ENCODE measurements at regions not wholly inside any gene's neighbourhood (a gene's known extent, or its start where the extent isn't known, plus 50 kb on each side); places are given as distances from the start of the nearest gene placed in this dataset.
A peak's percentile ranks its signal among the peaks of the same experiment; 100 is the strongest.

DNA sequence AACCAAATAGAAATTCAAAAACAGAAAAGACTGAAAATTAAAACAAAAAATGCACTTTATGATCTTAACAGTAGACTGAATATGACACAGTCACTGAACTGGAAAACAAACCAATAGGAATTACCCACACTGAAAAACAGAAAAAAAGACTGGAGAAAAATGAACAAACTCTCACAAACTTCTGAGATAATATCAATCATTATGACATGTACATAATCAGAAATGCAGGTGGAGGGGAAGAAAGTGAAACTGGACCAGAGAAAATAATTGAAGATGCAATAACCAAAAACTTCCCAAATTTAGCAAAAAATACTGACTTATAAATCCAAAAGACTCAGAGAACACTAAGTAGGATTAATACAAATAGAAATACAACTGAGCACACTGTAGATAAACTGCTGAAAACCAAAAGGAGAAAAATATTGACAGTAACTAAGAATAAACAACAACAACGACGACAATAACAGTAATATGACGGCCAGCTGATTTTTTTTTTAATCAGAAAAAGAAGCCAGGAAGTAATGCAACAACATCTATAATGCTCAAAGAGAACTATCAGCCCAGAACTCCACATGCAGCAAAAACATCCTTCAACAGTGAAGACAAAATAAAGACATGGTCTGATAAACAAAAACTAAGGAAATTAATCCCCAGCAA is 108.1 kb downstream of the ZFAND4 start:
- TF ChIP-seq, protein P1, sequence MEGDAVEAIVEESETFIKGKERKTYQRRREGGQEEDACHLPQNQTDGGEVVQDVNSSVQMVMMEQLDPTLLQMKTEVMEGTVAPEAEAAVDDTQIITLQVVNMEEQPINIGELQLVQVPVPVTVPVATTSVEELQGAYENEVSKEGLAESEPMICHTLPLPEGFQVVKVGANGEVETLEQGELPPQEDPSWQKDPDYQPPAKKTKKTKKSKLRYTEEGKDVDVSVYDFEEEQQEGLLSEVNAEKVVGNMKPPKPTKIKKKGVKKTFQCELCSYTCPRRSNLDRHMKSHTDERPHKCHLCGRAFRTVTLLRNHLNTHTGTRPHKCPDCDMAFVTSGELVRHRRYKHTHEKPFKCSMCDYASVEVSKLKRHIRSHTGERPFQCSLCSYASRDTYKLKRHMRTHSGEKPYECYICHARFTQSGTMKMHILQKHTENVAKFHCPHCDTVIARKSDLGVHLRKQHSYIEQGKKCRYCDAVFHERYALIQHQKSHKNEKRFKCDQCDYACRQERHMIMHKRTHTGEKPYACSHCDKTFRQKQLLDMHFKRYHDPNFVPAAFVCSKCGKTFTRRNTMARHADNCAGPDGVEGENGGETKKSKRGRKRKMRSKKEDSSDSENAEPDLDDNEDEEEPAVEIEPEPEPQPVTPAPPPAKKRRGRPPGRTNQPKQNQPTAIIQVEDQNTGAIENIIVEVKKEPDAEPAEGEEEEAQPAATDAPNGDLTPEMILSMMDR (IDR thresholded peaks at IDR 0.05; ENCODE audit: unreplicated experiment): no peak
- H3K9me3 Mint-ChIP-seq (ENCODE audit: low read depth): peaks cover 30% of the 10 kb centered on the region
- no peak overlapping the region for H3K27ac Mint-ChIP-seq
- peaks cover 27% of the 10 kb centered on the region for H3K36me3 Mint-ChIP-seq (ENCODE audit: insufficient read depth)
- no peak for DNase-seq (ENCODE audit: low spot score, unreplicated experiment)
- H3K4me1 Mint-ChIP-seq (ENCODE audit: low read depth): no peaks in the 10 kb centered on the region
- no peak overlapping the region for H3K4me3 Mint-ChIP-seq (ENCODE audit: low read depth)
- H3K27me3 Mint-ChIP-seq: no peaks in the 10 kb centered on the region

DNA sequence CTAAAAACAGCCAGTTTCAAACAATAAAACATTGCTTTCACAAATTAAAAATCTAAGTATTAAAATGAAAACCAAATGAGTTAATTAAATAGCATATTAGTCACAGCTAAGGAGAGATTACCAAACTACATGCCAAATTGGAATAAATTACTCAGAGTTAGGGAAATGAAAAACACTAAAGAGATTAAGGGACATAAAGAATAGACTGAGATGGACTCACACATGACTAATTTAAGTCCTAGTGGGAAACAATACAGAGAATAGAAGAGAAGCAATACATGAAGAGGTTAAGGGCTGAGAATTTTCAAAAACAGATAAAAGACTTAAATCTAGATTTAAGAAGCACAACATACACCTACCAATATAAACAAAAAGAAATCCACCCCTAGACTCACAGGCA is 110.6 kb downstream of the ZFAND4 start:
- peaks cover 18% of the 10 kb centered on the region for H3K36me3 Mint-ChIP-seq (ENCODE audit: insufficient read depth)
- no peak for DNase-seq (ENCODE audit: low spot score, unreplicated experiment)
- H3K27ac Mint-ChIP-seq: no peak overlapping the region
- peaks cover 18% of the 10 kb centered on the region for H3K9me3 Mint-ChIP-seq (ENCODE audit: low read depth)
- TF ChIP-seq, protein P1 (IDR thresholded peaks at IDR 0.05; ENCODE audit: unreplicated experiment): no peak
- H3K4me3 Mint-ChIP-seq (ENCODE audit: low read depth): no peak overlapping the region
- H3K4me1 Mint-ChIP-seq (ENCODE audit: low read depth): peaks cover 2% of the 10 kb centered on the region
- H3K27me3 Mint-ChIP-seq: no peaks in the 10 kb centered on the region

DNA sequence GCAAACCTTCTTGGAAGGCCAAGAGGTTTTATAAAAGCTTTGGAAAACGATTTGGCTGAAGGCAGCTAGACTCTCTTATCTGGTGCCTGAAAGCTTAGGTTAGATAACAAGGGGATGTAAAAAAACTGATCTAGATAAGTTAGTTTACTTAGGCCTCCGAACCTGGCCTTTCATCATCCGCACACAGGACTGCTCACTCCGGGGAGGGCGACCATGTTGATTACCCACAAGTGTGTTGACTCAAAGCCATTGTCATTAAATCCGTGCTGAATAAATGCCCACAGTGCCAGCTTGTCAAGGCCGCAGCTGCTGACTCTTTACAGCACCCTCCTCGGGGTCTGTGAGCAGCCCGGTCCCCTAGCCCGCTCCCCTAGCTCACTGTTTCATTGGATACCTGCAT is 112.3 kb downstream of the ZFAND4 start:
- H3K9me3 Mint-ChIP-seq (ENCODE audit: low read depth): peaks cover 18% of the 10 kb centered on the region
- H3K4me1 Mint-ChIP-seq (ENCODE audit: low read depth): peaks cover 2% of the 10 kb centered on the region
- no peak overlapping the region for H3K4me3 Mint-ChIP-seq (ENCODE audit: low read depth)
- TF ChIP-seq, protein P1 (IDR thresholded peaks at IDR 0.05; ENCODE audit: unreplicated experiment): no peak
- H3K36me3 Mint-ChIP-seq (ENCODE audit: insufficient read depth): peaks cover 18% of the 10 kb centered on the region
- peak overlapping the region; percentile 19 for H3K27ac Mint-ChIP-seq
- no peak for DNase-seq (ENCODE audit: low spot score, unreplicated experiment)
- no peaks in the 10 kb centered on the region for H3K27me3 Mint-ChIP-seq

- Mint-ChIP-seq H3K4me3 (ENCODE audit: low read depth) (no peak overlapping the region), H3K36me3 (ENCODE audit: insufficient read depth) (peaks cover 18% of the 10 kb centered on the region), H3K9me3 (ENCODE audit: low read depth) (peaks cover 18% of the 10 kb centered on the region), H3K27ac (peak overlapping the region; percentile 19), H3K4me1 (ENCODE audit: low read depth) (peaks cover 2% of the 10 kb centered on the region), H3K27me3 (no peaks in the 10 kb centered on the region)
- TF ChIP-seq, protein P1 (IDR thresholded peaks at IDR 0.05; ENCODE audit: unreplicated experiment): no peak
- DNase-seq (ENCODE audit: low spot score, unreplicated experiment): no peak
Observed at GRCh38 chr10:45558425-45558824, 114.1 kb downstream of the ZFAND4 start.

- H3K36me3 Mint-ChIP-seq (ENCODE audit: insufficient read depth): peaks cover 18% of the 10 kb centered on the region
- no peak overlapping the region for H3K4me3 Mint-ChIP-seq (ENCODE audit: low read depth)
- DNase-seq (ENCODE audit: low spot score, unreplicated experiment): no peak
- peaks cover 2% of the 10 kb centered on the region for H3K4me1 Mint-ChIP-seq (ENCODE audit: low read depth)
- H3K27me3 Mint-ChIP-seq: no peaks in the 10 kb centered on the region
- TF ChIP-seq, protein P1 (IDR thresholded peaks at IDR 0.05; ENCODE audit: unreplicated experiment): no peak
- H3K27ac Mint-ChIP-seq: peak overlapping the region; percentile 33
- peaks cover 17% of the 10 kb centered on the region for H3K9me3 Mint-ChIP-seq (ENCODE audit: low read depth)
Observed at GRCh38 chr10:45557275-45557905, 115.2 kb downstream of the ZFAND4 start.

Measured in progenitor cell of endocrine pancreas (in vitro differentiated cells).